ENCODE measurements at regions not wholly inside any gene's neighbourhood (a gene's known extent, or its start where the extent isn't known, plus 50 kb on each side); places are given as distances from the start of the nearest gene placed in this dataset.

DNA sequence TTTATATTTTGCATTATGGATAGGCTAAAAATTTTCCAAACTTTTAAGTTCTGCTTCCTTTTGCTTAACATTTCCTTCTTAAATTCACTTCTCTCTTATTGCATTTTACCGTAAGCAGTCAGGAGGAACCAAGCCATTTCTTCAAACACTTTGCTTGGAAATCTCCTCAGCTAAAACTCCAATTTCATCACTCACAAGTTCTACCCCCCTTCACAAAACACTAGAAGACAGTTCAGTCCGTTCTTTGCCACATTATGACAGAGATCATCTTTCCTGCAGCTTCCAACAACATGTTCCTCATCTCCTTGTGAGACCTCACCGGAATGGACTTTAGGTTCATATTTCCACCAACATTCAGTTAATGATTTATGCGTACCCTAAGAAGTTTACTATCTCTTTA lies 79.2 kb upstream of the LY86 start:
- no peaks in the 10 kb centered on the region for H3K36me3 ChIP-seq (ENCODE audit: control insufficient read depth in 4 of 4, insufficient read depth in 3 of 4, low read depth in 1 of 4, low read length in 3 of 4)
- H3K4me1 ChIP-seq (ENCODE audit: control insufficient read depth in 4 of 4, insufficient read depth in 4 of 4, low read length in 3 of 4): no peaks in the 10 kb centered on the region
- no peak for DNase-seq (ENCODE audit: low spot score)
- no peak overlapping the region for H3K4me3 ChIP-seq (ENCODE audit: low read depth in 1 of 3, low read length in 3 of 3)
- 74% methylated on average over 4 of the region's 4 CpGs for WGBS
- H3K9me3 ChIP-seq (ENCODE audit: control insufficient read depth in 4 of 4, low read length in 3 of 4): peaks cover 0 to 2% (median 1%) of the 10 kb centered on the region in 4 donors
- no peak overlapping the region for H3K9ac ChIP-seq (ENCODE audit: low read depth in 1 of 2, low read length in 2 of 2)
- no peak overlapping the region for H3K27ac ChIP-seq (ENCODE audit: low read depth in 1 of 2, low read length in 2 of 2)
- TF ChIP-seq FOXA2 (IDR thresholded peaks at IDR 0.05) (no peak), SP1 (IDR thresholded peaks at IDR 0.05) (no peak), HNF4G (IDR thresholded peaks at IDR 0.05) (no peak), RXRA (IDR thresholded peaks at IDR 0.05) (no peak), EGR1 (IDR thresholded peaks at IDR 0.05; ENCODE audit: low read depth in 2 of 2) (no peak), GABPA (IDR thresholded peaks at IDR 0.05 in 1 of 2, conservative IDR thresholded peaks at IDR 0.05 in 1 of 2) (no peak), TAF1 (conservative IDR thresholded peaks at IDR 0.05) (no peak), YY1 (IDR thresholded peaks at IDR 0.05) (no peak), HNF4A (conservative IDR thresholded peaks at IDR 0.05) (no peak), JUND (IDR thresholded peaks at IDR 0.05) (no peak), RAD21 (IDR thresholded peaks at IDR 0.05) (no peak)
- TF ChIP-seq, protein P1, sequence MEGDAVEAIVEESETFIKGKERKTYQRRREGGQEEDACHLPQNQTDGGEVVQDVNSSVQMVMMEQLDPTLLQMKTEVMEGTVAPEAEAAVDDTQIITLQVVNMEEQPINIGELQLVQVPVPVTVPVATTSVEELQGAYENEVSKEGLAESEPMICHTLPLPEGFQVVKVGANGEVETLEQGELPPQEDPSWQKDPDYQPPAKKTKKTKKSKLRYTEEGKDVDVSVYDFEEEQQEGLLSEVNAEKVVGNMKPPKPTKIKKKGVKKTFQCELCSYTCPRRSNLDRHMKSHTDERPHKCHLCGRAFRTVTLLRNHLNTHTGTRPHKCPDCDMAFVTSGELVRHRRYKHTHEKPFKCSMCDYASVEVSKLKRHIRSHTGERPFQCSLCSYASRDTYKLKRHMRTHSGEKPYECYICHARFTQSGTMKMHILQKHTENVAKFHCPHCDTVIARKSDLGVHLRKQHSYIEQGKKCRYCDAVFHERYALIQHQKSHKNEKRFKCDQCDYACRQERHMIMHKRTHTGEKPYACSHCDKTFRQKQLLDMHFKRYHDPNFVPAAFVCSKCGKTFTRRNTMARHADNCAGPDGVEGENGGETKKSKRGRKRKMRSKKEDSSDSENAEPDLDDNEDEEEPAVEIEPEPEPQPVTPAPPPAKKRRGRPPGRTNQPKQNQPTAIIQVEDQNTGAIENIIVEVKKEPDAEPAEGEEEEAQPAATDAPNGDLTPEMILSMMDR (IDR thresholded peaks at IDR 0.05; ENCODE audit: low read depth, low read length, missing input control): no peak
- TF ChIP-seq, protein P2, sequence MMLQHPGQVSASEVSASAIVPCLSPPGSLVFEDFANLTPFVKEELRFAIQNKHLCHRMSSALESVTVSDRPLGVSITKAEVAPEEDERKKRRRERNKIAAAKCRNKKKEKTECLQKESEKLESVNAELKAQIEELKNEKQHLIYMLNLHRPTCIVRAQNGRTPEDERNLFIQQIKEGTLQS (IDR thresholded peaks at IDR 0.05): no peak
- TF ChIP-seq, protein P3, sequence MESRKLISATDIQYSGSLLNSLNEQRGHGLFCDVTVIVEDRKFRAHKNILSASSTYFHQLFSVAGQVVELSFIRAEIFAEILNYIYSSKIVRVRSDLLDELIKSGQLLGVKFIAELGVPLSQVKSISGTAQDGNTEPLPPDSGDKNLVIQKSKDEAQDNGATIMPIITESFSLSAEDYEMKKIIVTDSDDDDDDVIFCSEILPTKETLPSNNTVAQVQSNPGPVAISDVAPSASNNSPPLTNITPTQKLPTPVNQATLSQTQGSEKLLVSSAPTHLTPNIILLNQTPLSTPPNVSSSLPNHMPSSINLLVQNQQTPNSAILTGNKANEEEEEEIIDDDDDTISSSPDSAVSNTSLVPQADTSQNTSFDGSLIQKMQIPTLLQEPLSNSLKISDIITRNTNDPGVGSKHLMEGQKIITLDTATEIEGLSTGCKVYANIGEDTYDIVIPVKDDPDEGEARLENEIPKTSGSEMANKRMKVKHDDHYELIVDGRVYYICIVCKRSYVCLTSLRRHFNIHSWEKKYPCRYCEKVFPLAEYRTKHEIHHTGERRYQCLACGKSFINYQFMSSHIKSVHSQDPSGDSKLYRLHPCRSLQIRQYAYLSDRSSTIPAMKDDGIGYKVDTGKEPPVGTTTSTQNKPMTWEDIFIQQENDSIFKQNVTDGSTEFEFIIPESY (IDR thresholded peaks at IDR 0.05): no peak
- TF ChIP-seq, protein P4, sequence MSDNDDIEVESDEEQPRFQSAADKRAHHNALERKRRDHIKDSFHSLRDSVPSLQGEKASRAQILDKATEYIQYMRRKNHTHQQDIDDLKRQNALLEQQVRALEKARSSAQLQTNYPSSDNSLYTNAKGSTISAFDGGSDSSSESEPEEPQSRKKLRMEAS (IDR thresholded peaks at IDR 0.05): no peak
- TF ChIP-seq, protein P5, sequence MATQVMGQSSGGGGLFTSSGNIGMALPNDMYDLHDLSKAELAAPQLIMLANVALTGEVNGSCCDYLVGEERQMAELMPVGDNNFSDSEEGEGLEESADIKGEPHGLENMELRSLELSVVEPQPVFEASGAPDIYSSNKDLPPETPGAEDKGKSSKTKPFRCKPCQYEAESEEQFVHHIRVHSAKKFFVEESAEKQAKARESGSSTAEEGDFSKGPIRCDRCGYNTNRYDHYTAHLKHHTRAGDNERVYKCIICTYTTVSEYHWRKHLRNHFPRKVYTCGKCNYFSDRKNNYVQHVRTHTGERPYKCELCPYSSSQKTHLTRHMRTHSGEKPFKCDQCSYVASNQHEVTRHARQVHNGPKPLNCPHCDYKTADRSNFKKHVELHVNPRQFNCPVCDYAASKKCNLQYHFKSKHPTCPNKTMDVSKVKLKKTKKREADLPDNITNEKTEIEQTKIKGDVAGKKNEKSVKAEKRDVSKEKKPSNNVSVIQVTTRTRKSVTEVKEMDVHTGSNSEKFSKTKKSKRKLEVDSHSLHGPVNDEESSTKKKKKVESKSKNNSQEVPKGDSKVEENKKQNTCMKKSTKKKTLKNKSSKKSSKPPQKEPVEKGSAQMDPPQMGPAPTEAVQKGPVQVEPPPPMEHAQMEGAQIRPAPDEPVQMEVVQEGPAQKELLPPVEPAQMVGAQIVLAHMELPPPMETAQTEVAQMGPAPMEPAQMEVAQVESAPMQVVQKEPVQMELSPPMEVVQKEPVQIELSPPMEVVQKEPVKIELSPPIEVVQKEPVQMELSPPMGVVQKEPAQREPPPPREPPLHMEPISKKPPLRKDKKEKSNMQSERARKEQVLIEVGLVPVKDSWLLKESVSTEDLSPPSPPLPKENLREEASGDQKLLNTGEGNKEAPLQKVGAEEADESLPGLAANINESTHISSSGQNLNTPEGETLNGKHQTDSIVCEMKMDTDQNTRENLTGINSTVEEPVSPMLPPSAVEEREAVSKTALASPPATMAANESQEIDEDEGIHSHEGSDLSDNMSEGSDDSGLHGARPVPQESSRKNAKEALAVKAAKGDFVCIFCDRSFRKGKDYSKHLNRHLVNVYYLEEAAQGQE (IDR thresholded peaks at IDR 0.05): no peak
- peaks cover 0 to 5% (median 0%) of the 10 kb centered on the region in 4 donors for H3K27me3 ChIP-seq (ENCODE audit: control insufficient read depth in 4 of 4, insufficient read depth in 4 of 4, low read length in 3 of 4)

DNA sequence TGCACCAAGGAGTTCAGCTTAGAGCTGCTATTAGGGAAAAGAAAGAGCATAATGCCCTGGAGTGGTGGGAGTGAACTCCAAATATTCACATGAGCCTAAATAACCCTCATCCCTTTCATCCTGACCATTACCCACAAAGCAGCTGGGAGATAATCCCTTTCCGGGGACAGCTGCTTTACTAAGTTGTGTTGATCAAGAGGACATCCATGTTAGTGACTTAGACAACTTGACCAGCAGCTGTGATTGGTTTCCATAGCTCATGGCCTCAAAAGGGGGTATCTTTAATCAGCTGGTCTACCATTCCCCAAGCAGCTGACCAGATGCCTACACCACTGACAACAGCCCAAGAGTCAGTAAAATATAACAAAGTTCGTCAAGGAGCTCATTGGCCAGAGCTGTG lies 75.8 kb upstream of the LY86 start:
- no peak overlapping the region for H3K9ac ChIP-seq (ENCODE audit: low read depth in 1 of 2, low read length in 2 of 2)
- H3K9me3 ChIP-seq (ENCODE audit: control insufficient read depth in 4 of 4, low read length in 3 of 4): peaks cover 0 to 2% (median 1%) of the 10 kb centered on the region in 4 donors
- DNase-seq (ENCODE audit: low spot score): no peak
- peaks cover 0 to 12% (median 0%) of the 10 kb centered on the region in 4 donors for H3K27me3 ChIP-seq (ENCODE audit: control insufficient read depth in 4 of 4, insufficient read depth in 4 of 4, low read length in 3 of 4)
- no peaks in the 10 kb centered on the region for H3K4me1 ChIP-seq (ENCODE audit: control insufficient read depth in 4 of 4, insufficient read depth in 4 of 4, low read length in 3 of 4)
- H3K36me3 ChIP-seq (ENCODE audit: control insufficient read depth in 4 of 4, insufficient read depth in 3 of 4, low read depth in 1 of 4, low read length in 3 of 4): no peaks in the 10 kb centered on the region
- no peak overlapping the region for H3K27ac ChIP-seq (ENCODE audit: low read depth in 1 of 2, low read length in 2 of 2)
- no peak overlapping the region for H3K4me3 ChIP-seq (ENCODE audit: low read depth in 1 of 3, low read length in 3 of 3)
- 89% methylated on average over 2 of the region's 2 CpGs for WGBS
- TF ChIP-seq HNF4A (conservative IDR thresholded peaks at IDR 0.05): no peak
- no peak for TF ChIP-seq FOXA2 (IDR thresholded peaks at IDR 0.05)
- TF ChIP-seq SP1 (IDR thresholded peaks at IDR 0.05): no peak
- TF ChIP-seq TAF1 (conservative IDR thresholded peaks at IDR 0.05): no peak
- no peak for TF ChIP-seq HNF4G (IDR thresholded peaks at IDR 0.05)
- TF ChIP-seq JUND (IDR thresholded peaks at IDR 0.05): no peak
- TF ChIP-seq, protein P2 (IDR thresholded peaks at IDR 0.05): no peak
- no peak for TF ChIP-seq YY1 (IDR thresholded peaks at IDR 0.05)
- TF ChIP-seq, protein P1 (IDR thresholded peaks at IDR 0.05; ENCODE audit: low read depth, low read length, missing input control): no peak
- TF ChIP-seq, protein P5 (IDR thresholded peaks at IDR 0.05): no peak
- no peak for TF ChIP-seq GABPA (IDR thresholded peaks at IDR 0.05 in 1 of 2, conservative IDR thresholded peaks at IDR 0.05 in 1 of 2)

All from liver (tissue), 8 donors.